ENCODE measurements at regions not wholly inside any gene's neighbourhood (a gene's known extent, or its start where the extent isn't known, plus 50 kb on each side); places are given as distances from the start of the nearest gene placed in this dataset.

- TF ChIP-seq POLR2A (IDR thresholded peaks at IDR 0.05; ENCODE audit: low read depth, low read length) (no peak), POLR2AphosphoS5 (IDR thresholded peaks at IDR 0.05; ENCODE audit: low read depth, low read length) (no peak), TAF1 (IDR thresholded peaks at IDR 0.05; ENCODE audit: low read depth, low read length) (no peak), POU2F2 (IDR thresholded peaks at IDR 0.05; ENCODE audit: low read depth, low read length) (no peak), PAX5 (IDR thresholded peaks at IDR 0.05; ENCODE audit: insufficient read depth, low read length, severe bottlenecking) (no peak), SPI1 (IDR thresholded peaks at IDR 0.05; ENCODE audit: low read depth, low read length) (no peak)
These were observed 318.7 kb upstream of the SPAG17 start for GRCh38 chr1:118503752-118504151.

Data from GM12891 (cell line).